Dermis blood vessel endothelial cell (primary cell): ENCODE measurements at regions not wholly inside any gene's neighbourhood (a gene's known extent, or its start where the extent isn't known, plus 50 kb on each side); places are given as distances from the start of the nearest gene placed in this dataset.
A peak's percentile ranks its signal among the peaks of the same experiment; 100 is the strongest.

Experiments
- DNase-seq: peaks from one replicate; pipeline ENCODE4 v3.0.0; 2010

GRCh38 chr1:175864625-175865024 lies 121.2 kb upstream of the TNR start:
- DNase-seq = no peak

GRCh38 chr1:175864183-175864582 lies 120.8 kb upstream of the TNR start:
- no peak for DNase-seq

- no peak for DNase-seq
These were observed 120.1 kb upstream of the TNR start for GRCh38 chr1:175863299-175864050.

GRCh38 chr1:175862408-175862807 lies 119.0 kb upstream of the TNR start:
- no peak for DNase-seq

- DNase-seq = no peak
These were observed 118.4 kb upstream of the TNR start for GRCh38 chr1:175861626-175862367.

GRCh38 chr1:175857756-175858155 lies 114.4 kb upstream of the TNR start:
- no peak for DNase-seq

- DNase-seq = no peak
These were observed 110.3 kb upstream of the TNR start for GRCh38 chr1:175853681-175854080.

GRCh38 chr1:175851749-175852148 lies 108.4 kb upstream of the TNR start:
- no peak for DNase-seq

GRCh38 chr1:175848329-175848728 lies 104.9 kb upstream of the TNR start:
- DNase-seq = no peak

GRCh38 chr1:175845985-175846384 lies 102.6 kb upstream of the TNR start:
- DNase-seq = no peak

- DNase-seq = no peak
These were observed 101.9 kb upstream of the TNR start for GRCh38 chr1:175845338-175845737.

GRCh38 chr1:175844877-175845276 lies 101.5 kb upstream of the TNR start:
- no peak for DNase-seq

GRCh38 chr1:175842550-175842949 lies 99.2 kb upstream of the TNR start:
- no peak for DNase-seq

GRCh38 chr1:175841738-175842187 lies 98.4 kb upstream of the TNR start:
- DNase-seq = no peak

GRCh38 chr1:175840787-175841186 lies 97.4 kb upstream of the TNR start:
- no peak for DNase-seq

GRCh38 chr1:175839779-175840669 lies 96.6 kb upstream of the TNR start:
- peak; percentile 5 for DNase-seq

- no peak for DNase-seq
These were observed 91.2 kb upstream of the TNR start for GRCh38 chr1:175834597-175834996.

GRCh38 chr1:175833951-175834350 lies 90.6 kb upstream of the TNR start:
- DNase-seq = no peak

- no peak for DNase-seq
These were observed 90.1 kb upstream of the TNR start for GRCh38 chr1:175833502-175833901.

- DNase-seq = no peak
These were observed 87.1 kb upstream of the TNR start for GRCh38 chr1:175830500-175830899.

- DNase-seq = no peak
These were observed 86.5 kb upstream of the TNR start for GRCh38 chr1:175829845-175830244.

- no peak for DNase-seq
These were observed 83.3 kb upstream of the TNR start for GRCh38 chr1:175826705-175827104.

- peak; percentile 68 for DNase-seq
These were observed 80.7 kb upstream of the TNR start for GRCh38 chr1:175824079-175824478.
